ENCODE measurements at regions not wholly inside any gene's neighbourhood (a gene's known extent, or its start where the extent isn't known, plus 50 kb on each side); places are given as distances from the start of the nearest gene placed in this dataset.
"Not testable (repeated sequence)": the region's sequence is repeated elsewhere in the genome, so short reads cannot be mapped to it uniquely, and the experiment has no call there.

DNA sequence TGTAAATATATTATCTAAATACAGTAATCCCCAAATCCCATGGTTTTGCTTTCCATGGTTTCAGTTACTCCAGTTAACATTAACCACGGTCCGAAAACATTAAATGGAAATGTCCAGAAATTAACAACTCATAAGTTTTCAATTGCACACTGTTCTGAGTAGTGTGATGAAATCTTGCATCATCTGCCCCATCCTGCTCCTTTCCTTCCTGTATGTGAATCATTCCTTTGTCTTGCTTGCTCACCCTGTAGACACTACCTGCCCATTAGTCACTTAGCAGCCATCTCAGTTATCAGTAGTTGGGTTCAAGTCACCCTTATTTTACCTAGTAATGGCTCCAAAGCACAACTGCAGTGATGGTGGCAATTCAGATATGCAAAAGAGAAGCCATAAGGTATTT is 1568.5 kb upstream of the WWC1 start:
- H3K4me3 ChIP-seq (ENCODE audit: low read length), result no peak overlapping the region
- TF ChIP-seq, protein P1, sequence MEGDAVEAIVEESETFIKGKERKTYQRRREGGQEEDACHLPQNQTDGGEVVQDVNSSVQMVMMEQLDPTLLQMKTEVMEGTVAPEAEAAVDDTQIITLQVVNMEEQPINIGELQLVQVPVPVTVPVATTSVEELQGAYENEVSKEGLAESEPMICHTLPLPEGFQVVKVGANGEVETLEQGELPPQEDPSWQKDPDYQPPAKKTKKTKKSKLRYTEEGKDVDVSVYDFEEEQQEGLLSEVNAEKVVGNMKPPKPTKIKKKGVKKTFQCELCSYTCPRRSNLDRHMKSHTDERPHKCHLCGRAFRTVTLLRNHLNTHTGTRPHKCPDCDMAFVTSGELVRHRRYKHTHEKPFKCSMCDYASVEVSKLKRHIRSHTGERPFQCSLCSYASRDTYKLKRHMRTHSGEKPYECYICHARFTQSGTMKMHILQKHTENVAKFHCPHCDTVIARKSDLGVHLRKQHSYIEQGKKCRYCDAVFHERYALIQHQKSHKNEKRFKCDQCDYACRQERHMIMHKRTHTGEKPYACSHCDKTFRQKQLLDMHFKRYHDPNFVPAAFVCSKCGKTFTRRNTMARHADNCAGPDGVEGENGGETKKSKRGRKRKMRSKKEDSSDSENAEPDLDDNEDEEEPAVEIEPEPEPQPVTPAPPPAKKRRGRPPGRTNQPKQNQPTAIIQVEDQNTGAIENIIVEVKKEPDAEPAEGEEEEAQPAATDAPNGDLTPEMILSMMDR (IDR thresholded peaks at IDR 0.05; ENCODE audit: insufficient read depth, low read depth, low read length, missing control alignments), result no peak
- peak; percentile 94 for DNase-seq (ENCODE audit: low read depth)

DNA sequence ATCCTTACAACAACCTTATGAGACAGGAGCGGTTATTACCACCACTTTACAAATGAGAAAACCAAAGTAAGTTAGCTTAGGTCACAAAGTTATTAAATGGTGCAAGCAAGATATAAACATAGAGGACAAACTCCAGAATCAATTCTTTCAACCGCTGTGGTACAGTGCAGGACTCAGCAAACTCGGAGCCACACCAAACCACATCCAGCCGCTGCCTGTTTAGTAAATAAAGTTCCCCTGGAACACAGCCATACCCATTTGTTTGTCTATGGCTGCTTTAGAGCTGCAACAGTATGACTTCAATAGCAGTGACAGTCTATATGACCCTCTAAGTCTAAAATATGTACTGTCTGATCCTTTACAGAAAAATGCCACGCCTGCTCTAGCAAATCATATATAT is 1567.2 kb upstream of the WWC1 start:
- peak; percentile 6 for DNase-seq (ENCODE audit: low read depth)
- TF ChIP-seq, protein P1 (IDR thresholded peaks at IDR 0.05; ENCODE audit: insufficient read depth, low read depth, low read length, missing control alignments), result no peak
- H3K4me3 ChIP-seq (ENCODE audit: low read length), result no peak overlapping the region

DNA sequence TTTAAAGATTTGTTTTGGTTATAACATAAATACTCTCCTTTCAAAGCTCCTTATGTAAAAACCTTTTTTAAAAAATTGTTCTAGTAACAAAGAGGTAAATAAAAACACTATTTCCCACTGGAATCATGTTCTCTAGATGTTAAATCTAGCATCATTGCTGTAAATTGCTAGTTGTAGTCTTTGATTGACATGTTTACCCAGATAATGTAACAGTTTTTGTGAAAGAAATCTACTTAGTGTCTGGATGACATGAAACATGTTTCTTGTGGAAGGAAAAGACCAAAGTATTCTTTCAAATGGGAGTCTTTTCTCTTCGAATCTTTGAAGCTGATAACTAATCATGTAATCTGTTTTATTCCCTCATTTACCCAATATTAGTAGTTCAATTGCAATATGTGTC is 1565.9 kb upstream of the WWC1 start:
- TF ChIP-seq, protein P1 (IDR thresholded peaks at IDR 0.05; ENCODE audit: insufficient read depth, low read depth, low read length, missing control alignments), result no peak
- DNase-seq (ENCODE audit: low read depth), result no peak
- no peak overlapping the region for H3K4me3 ChIP-seq (ENCODE audit: low read length)

DNA sequence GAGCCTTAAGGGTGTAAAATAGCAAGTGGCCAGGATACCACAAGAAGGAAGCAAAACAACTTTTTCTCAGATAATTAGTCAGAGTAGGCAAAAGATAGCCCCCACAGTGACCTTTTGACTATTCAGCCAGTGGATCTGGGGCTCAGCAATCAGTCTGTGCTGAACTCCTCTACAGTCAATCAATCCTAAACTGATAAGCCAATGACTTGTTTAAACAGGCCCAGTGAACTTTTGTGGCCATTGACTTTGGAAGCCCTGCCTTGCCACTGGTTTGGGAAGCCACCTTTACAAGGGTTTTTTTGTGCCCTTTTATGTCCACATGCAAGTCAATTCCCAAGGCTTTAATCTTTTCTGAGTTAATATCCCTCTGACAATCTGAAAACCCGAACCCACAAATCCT is 1565.0 kb upstream of the WWC1 start:
- DNase-seq (ENCODE audit: low read depth), result no peak
- no peak overlapping the region for H3K4me3 ChIP-seq (ENCODE audit: low read length)
- TF ChIP-seq, protein P1 (IDR thresholded peaks at IDR 0.05; ENCODE audit: insufficient read depth, low read depth, low read length, missing control alignments), result no peak

DNA sequence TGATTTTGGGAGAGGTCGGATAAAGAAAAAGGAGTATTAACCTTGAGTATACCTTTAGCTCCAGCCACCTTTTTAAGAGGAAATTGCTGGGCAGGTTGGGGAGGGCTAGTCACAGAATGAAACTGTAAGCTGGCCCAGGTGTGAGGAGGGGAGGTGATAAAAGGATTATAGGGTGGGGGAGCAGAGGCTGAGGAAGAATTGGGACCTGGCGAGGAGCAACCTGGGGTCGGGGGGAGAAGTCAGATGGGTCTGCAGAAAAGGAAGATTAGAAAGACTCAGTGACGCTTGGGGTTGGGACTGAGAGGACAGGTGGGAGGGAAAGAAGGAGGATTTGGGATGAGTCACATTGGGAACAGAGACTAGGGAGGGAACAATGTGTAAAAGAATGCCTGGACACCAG is 1548.5 kb upstream of the WWC1 start:
- not testable (repeated sequence) for DNase-seq (ENCODE audit: low read depth); H3K4me3 ChIP-seq (ENCODE audit: low read length)

DNA sequence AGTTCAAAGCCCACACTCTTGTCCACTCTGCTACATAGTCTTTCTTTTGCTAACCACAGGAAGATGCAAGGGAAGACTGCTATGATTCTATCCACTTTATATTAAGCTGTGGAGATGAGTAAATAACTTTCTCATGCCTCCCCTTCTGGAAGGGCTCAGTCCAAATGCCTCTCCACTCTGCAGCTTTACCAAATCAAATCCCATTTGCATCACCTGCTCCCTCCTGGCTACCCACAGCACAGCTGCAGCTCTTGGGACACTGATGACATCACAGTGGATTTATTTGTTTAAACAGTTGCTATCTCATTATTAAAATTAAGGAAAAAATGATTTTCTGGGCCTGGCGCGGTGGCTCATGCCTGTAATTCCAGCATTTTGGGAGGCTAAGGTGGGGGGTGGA is 1544.9 kb upstream of the WWC1 start:
- TF ChIP-seq, protein P1 (IDR thresholded peaks at IDR 0.05; ENCODE audit: insufficient read depth, low read depth, low read length, missing control alignments), result no peak
- no peak overlapping the region for H3K4me3 ChIP-seq (ENCODE audit: low read length)
- no peak for DNase-seq (ENCODE audit: low read depth)

DNA sequence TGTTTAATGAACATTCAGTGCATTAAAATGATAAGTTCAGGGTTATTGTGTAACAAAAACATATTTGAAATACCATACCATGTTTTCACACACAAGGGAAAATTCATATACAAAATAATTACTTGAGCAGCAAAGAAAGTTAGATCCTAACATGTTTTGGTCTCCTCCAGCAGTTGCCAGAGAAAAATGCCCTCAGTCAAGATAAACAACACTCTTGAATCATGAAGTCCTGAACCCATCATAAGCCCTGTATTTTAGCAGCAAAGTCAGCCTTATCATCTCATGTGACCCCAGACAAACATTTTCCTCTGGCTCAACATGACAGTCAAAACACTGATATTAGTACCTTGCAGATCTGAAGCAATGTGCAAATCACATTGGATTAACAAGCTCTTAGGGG is 1541.1 kb upstream of the WWC1 start:
- TF ChIP-seq, protein P1 (IDR thresholded peaks at IDR 0.05; ENCODE audit: insufficient read depth, low read depth, low read length, missing control alignments), result no peak
- no peak overlapping the region for H3K4me3 ChIP-seq (ENCODE audit: low read length)
- DNase-seq (ENCODE audit: low read depth), result no peak

DNA sequence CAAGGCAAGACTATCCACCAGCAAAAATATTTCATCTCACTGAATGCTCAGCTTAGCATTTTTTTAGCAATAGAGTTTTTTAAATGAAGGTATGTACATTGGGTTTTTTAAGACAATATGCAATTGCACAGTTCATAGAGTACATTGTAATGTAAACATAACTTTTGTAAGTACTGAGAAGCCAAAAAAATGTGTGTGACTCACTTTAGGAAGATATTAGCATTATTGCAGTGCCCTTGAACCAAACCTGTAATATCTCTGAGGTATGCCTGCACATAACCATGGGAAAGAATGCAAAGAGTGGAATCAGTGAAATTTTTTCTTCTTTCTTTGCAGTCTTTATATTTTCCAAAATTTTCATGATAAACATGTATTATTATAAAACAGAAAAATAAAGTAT is 1533.3 kb upstream of the WWC1 start:
- peak; percentile 13 for DNase-seq (ENCODE audit: low read depth)
- TF ChIP-seq, protein P1 (IDR thresholded peaks at IDR 0.05; ENCODE audit: insufficient read depth, low read depth, low read length, missing control alignments), result no peak
- H3K4me3 ChIP-seq (ENCODE audit: low read length), result no peak overlapping the region
